PC-3 (cell line): ENCODE measurements at regions not wholly inside any gene's neighbourhood (a gene's known extent, or its start where the extent isn't known, plus 50 kb on each side); places are given as distances from the start of the nearest gene placed in this dataset.

ENCODE experiments used
- CTCF ChIP-seq: fragments of 300-600 bp; sonication (generic); conservative IDR thresholded peaks from 2 replicates; pipeline ENCODE4 v1.5.1; 2017; ENCODE audit warnings: antibody characterized with exemption, low read depth, mild to moderate bottlenecking, low read length
- EZH2 ChIP-seq: fragments of 300-600 bp; sonication (generic); IDR thresholded peaks from one replicate; pipeline ENCODE4 v1.6.1; 2017; ENCODE audit warnings: antibody characterized with exemption, mild to moderate bottlenecking, low read length; ENCODE audit not compliant: unreplicated experiment
- EZH2phosphoT487 ChIP-seq: fragments of 300-600 bp; sonication (generic); IDR thresholded peaks from 2 replicates; pipeline ENCODE4 v1.6.1; 2018; ENCODE audit warnings: mild to moderate bottlenecking, antibody characterized with exemption, low read length, borderline replicate concordance

DNA sequence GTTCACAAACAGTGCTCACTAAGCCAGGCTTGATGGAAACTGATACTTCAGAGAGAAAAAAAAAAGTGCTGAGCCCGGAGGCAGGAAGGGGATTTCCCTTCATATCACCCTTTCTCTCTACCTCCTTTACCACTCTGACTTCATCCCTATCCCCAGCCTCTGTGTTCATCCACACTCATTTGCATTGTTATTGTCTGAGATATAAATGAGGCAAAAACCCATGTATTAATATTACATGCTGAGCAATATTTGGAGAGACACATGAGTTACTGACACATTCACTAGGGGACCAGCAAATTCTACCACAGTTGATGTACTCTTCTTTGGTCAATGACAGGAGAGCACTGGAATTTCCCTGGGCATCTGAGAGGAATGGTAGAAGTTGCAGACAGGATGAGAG, 175.8 kb downstream of the TNFSF18 start:
- TF ChIP-seq EZH2 = no peak
- TF ChIP-seq CTCF = no peak
- TF ChIP-seq EZH2phosphoT487 = no peak
